ENCODE measurements at regions not wholly inside any gene's neighbourhood (a gene's known extent, or its start where the extent isn't known, plus 50 kb on each side); places are given as distances from the start of the nearest gene placed in this dataset.

- no peak for TF ChIP-seq CTCF (IDR thresholded peaks at IDR 0.05 in 2 of 3, conservative IDR thresholded peaks at IDR 0.05 in 1 of 3; ENCODE audit: borderline replicate concordance in 1 of 3, insufficient read depth in 1 of 3, low read depth in 2 of 3, low read length in 2 of 3)
- TF ChIP-seq EZH2 (IDR thresholded peaks at IDR 0.05): no peak
- no peak for TF ChIP-seq POLR2A (IDR thresholded peaks at IDR 0.05; ENCODE audit: borderline replicate concordance, extremely low read depth, insufficient read depth, insufficient read length)
- TF ChIP-seq ATF3 (IDR thresholded peaks at IDR 0.05): no peak
- no peak for TF ChIP-seq CEBPB (IDR thresholded peaks at IDR 0.05; ENCODE audit: low read depth)
- TF ChIP-seq EZH2phosphoT487 (IDR thresholded peaks at IDR 0.05; ENCODE audit: borderline replicate concordance): no peak
- no peak for TF ChIP-seq REST (IDR thresholded peaks at IDR 0.05; ENCODE audit: low read depth)
- TF ChIP-seq FOSL1 (IDR thresholded peaks at IDR 0.05; ENCODE audit: low read depth): no peak
- TF ChIP-seq SIN3A (IDR thresholded peaks at IDR 0.05; ENCODE audit: low read depth): no peak
- TF ChIP-seq POLR2AphosphoS5 (IDR thresholded peaks at IDR 0.05; ENCODE audit: low read depth, low read length): no peak
- TF ChIP-seq JUND (IDR thresholded peaks at IDR 0.05): no peak
- TF ChIP-seq, protein P1, sequence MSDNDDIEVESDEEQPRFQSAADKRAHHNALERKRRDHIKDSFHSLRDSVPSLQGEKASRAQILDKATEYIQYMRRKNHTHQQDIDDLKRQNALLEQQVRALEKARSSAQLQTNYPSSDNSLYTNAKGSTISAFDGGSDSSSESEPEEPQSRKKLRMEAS (IDR thresholded peaks at IDR 0.05): no peak
Measured at GRCh38 chr20:17872959-17873358, 95.6 kb downstream of the SNX5 start.

Data from HCT116 (cell line).